Ectodermal cell (in vitro differentiated cells): ENCODE measurements at regions not wholly inside any gene's neighbourhood (a gene's known extent, or its start where the extent isn't known, plus 50 kb on each side); places are given as distances from the start of the nearest gene placed in this dataset.

Source experiments
- H3K27ac ChIP-seq: 2 replicates; pipeline ENCODE4 v1.7.0; 2013; ENCODE audit warnings: mild to moderate bottlenecking, low read depth, low read length; ENCODE audit not compliant: insufficient read depth, poor library complexity, severe bottlenecking
- H3K27me3 ChIP-seq: 2 replicates; pipeline ENCODE4 v1.7.0; 2013; ENCODE audit warnings: mild to moderate bottlenecking, low read length; ENCODE audit not compliant: insufficient read depth, control insufficient read depth, poor library complexity, severe bottlenecking
- H3K36me3 ChIP-seq: one replicate; pipeline ENCODE4 v1.7.0; 2013; ENCODE audit warnings: low read length; ENCODE audit not compliant: control insufficient read depth, insufficient read depth
- H3K4me1 ChIP-seq: one replicate; pipeline ENCODE4 v1.7.0; 2013; ENCODE audit warnings: low read length; ENCODE audit not compliant: control insufficient read depth, insufficient read depth
- H3K4me3 ChIP-seq: 2 replicates; pipeline ENCODE4 v1.7.0; 2013; ENCODE audit warnings: low read depth, low read length, control low read depth; ENCODE audit not compliant: insufficient read depth
- H3K9me3 ChIP-seq: 2 replicates; pipeline ENCODE4 v1.7.0; 2013; ENCODE audit warnings: mild to moderate bottlenecking, low read length, moderate library complexity; ENCODE audit not compliant: control insufficient read depth
- WGBS, 2 experiments: methylation state at CpG; one replicate each; pipeline ENCODE4 v1.1.7; 2013; ENCODE audit warnings: missing lambda C conversion rate in 2 of 2; 5-methylcytosine and 5-hydroxymethylcytosine counted together

GRCh38 chr3:87375231-87375682 lies 98.9 kb upstream of the POU1F1 start:
- Histone ChIP-seq H3K9me3 (no peaks in the 10 kb centered on the region), H3K36me3 (no peaks in the 10 kb centered on the region), H3K4me1 (no peaks in the 10 kb centered on the region), H3K27ac (no peak overlapping the region), H3K4me3 (no peak overlapping the region), H3K27me3 (no peaks in the 10 kb centered on the region)
- 96% methylated on average over 30 of the region's 30 CpGs for WGBS, 2 experiments

DNA sequence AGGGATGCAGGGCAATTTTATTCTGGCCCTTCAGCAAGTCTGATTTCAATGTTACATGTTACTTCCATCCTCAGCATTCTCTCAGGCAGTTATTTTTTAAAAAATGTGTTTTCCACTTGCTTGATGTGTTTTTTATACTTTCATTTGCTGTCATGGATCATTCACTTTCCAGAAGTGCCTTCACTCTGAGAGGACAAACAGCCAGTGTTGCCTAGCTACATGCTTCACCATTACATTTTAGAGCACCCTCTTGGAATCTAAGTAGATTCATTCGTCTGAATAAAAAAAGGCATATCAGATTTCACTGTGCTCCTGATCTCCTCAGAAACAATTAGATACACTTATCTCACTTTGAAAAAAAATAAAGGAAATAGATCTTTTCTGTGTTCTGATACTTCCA lies 93.6 kb upstream of the POU1F1 start:
- Histone ChIP-seq H3K4me3 (no peak overlapping the region), H3K27ac (no peak overlapping the region), H3K4me1 (no peaks in the 10 kb centered on the region), H3K9me3 (no peaks in the 10 kb centered on the region), H3K36me3 (no peaks in the 10 kb centered on the region), H3K27me3 (no peaks in the 10 kb centered on the region)
- 77 to 88% methylated on average over 1 of the region's 1 CpG for WGBS, 2 experiments

GRCh38 chr3:87367736-87368135 lies 91.4 kb upstream of the POU1F1 start:
- Histone ChIP-seq H3K36me3 (no peaks in the 10 kb centered on the region), H3K27ac (no peak overlapping the region), H3K4me3 (no peak overlapping the region), H3K4me1 (no peaks in the 10 kb centered on the region), H3K9me3 (no peaks in the 10 kb centered on the region), H3K27me3 (no peaks in the 10 kb centered on the region)
- WGBS, 2 experiments: 89 to 100% methylated on average over 1 of the region's 1 CpG

- no peaks in the 10 kb centered on the region for H3K9me3 ChIP-seq
- H3K4me3 ChIP-seq: no peak overlapping the region
- no peaks in the 10 kb centered on the region for H3K27me3 ChIP-seq
- H3K27ac ChIP-seq: no peak overlapping the region
- H3K36me3 ChIP-seq: no peaks in the 10 kb centered on the region
- no peaks in the 10 kb centered on the region for H3K4me1 ChIP-seq
- WGBS, 2 experiments: 100% methylated on average over 1 of the region's 2 CpGs; no CpG with 5 or more reads in 1 of the 2 experiments
Measured at GRCh38 chr3:87363721-87364120, 87.3 kb upstream of the POU1F1 start.

DNA sequence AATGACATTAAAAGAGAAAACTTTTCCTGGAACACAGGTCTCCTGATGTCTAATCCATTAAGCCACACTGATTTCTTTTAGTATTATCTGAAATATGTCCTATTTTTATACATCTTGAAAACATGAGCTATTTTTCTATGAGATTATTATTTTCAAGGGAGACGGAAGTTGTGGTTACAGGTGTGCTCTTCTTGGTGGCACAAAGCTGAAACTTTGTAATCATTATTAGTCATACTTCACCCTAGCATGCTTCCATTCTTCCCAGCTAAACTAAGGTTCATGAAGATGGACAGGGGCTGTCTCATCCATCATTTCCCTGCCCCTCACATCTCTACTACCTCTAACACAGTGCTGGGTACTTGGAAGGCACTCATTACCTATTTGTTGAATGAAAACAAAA lies 85.6 kb upstream of the POU1F1 start:
- no peak overlapping the region for H3K4me3 ChIP-seq
- H3K27me3 ChIP-seq: no peaks in the 10 kb centered on the region
- no peak overlapping the region for H3K27ac ChIP-seq
- H3K9me3 ChIP-seq: no peaks in the 10 kb centered on the region
- no peaks in the 10 kb centered on the region for H3K36me3 ChIP-seq
- 100% methylated on average over 1 of the region's 1 CpG; no CpG with 5 or more reads in 1 of the 2 experiments for WGBS, 2 experiments
- H3K4me1 ChIP-seq: no peaks in the 10 kb centered on the region

DNA sequence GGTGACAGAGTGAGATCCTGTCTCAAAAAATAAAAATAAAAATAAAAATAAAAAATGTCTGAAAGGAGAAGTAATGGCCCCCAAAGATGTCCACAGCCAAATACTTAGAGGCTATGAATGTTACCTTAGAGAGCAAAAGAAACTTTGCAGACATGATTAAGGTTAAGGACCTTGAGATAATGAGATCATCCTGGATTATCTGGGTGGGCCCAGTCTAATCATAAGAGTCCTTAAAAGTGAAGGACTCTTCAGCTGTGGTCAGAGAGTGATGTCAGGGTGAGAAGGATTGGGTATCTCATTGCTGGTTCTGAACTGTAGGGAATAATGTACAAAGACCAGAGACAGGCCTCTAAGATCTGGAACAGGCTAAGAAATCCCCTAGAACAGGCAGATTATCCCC lies 84.9 kb upstream of the POU1F1 start:
- H3K27ac ChIP-seq: no peak overlapping the region
- H3K4me3 ChIP-seq: no peak overlapping the region
- H3K4me1 ChIP-seq: no peaks in the 10 kb centered on the region
- H3K36me3 ChIP-seq: no peaks in the 10 kb centered on the region
- no peaks in the 10 kb centered on the region for H3K9me3 ChIP-seq
- H3K27me3 ChIP-seq: no peaks in the 10 kb centered on the region

- 95 to 98% methylated on average over 2 of the region's 2 CpGs for WGBS, 2 experiments
Measured at GRCh38 chr3:87359826-87360225, 83.4 kb upstream of the POU1F1 start.

DNA sequence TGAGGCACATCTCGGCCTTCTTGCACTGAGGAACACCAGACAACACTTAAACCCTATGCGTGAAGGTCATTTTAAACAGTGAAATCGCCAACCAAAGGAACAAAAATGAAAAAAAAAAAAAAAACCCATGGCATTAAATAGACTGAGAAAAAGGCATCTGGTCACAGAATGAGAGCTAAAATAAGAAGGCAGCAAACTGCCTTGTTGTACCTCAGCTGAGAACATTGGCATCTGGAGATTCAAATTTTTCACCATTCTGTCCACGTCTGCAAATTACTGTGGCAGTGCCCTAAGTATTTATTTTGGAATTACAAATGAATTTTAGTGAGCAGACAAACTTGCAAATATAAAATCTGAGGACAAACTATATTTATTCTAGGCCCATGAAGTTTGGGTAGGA lies 82.6 kb upstream of the POU1F1 start:
- Histone ChIP-seq H3K36me3 (no peaks in the 10 kb centered on the region), H3K4me3 (no peak overlapping the region), H3K9me3 (no peaks in the 10 kb centered on the region), H3K4me1 (no peaks in the 10 kb centered on the region), H3K27me3 (no peaks in the 10 kb centered on the region), H3K27ac (no peak overlapping the region)
- 92 to 96% methylated on average over 3 to 4 of the region's 4 CpGs for WGBS, 2 experiments

More at GRCh38 chr3:87359826-87360225, 83.4 kb upstream of the POU1F1 start:
- Histone ChIP-seq H3K4me3 (no peak overlapping the region), H3K9me3 (no peaks in the 10 kb centered on the region), H3K36me3 (no peaks in the 10 kb centered on the region), H3K4me1 (no peaks in the 10 kb centered on the region), H3K27me3 (no peaks in the 10 kb centered on the region), H3K27ac (no peak overlapping the region)

DNA sequence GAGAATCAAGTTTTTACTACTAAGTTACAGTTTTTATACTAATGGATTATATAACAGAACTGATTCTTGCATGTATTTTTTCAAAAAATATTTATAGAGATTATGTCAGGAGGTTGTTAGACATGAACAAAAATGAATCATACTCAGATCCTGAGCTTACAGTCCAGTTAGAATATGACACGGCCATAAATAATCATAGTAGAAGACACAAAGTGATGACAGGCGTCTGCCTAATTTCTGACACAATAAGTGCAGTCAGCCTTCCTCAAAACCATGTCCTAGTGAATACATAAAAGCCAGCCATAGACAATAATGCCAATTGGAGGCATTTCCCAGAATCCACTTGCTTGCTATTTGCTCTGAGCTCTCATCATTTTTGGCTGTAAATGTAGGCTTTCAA lies 81.7 kb upstream of the POU1F1 start:
- 92 to 96% methylated on average over 2 of the region's 2 CpGs for WGBS, 2 experiments

DNA sequence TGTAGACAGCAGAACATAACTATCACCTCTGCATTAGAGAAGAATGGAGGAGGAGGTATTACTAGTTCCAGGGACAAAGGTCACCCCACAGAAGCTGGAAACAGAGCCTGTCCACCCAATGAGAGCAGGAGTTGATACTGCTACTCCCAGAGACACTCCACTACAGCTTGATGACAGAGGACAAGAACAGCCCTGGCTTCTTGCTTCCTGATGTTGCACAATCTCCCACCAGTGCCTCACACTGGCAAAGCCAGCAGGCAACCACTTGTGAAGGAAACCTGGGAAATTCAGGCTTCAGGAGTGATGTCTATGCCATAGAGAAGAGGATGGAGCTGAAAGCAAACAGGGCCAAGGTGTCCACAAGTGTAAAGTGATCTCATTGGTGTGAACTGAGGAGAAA lies 78.0 kb upstream of the POU1F1 start:
- Histone ChIP-seq H3K9me3 (no peaks in the 10 kb centered on the region), H3K4me1 (no peaks in the 10 kb centered on the region), H3K4me3 (no peak overlapping the region), H3K36me3 (no peaks in the 10 kb centered on the region), H3K27me3 (no peaks in the 10 kb centered on the region), H3K27ac (no peak overlapping the region)

More for the DNA sequence above, 81.7 kb upstream of the POU1F1 start:
- Histone ChIP-seq H3K27me3 (no peaks in the 10 kb centered on the region), H3K36me3 (no peaks in the 10 kb centered on the region), H3K9me3 (no peaks in the 10 kb centered on the region), H3K27ac (no peak overlapping the region), H3K4me1 (no peaks in the 10 kb centered on the region), H3K4me3 (no peak overlapping the region)

DNA sequence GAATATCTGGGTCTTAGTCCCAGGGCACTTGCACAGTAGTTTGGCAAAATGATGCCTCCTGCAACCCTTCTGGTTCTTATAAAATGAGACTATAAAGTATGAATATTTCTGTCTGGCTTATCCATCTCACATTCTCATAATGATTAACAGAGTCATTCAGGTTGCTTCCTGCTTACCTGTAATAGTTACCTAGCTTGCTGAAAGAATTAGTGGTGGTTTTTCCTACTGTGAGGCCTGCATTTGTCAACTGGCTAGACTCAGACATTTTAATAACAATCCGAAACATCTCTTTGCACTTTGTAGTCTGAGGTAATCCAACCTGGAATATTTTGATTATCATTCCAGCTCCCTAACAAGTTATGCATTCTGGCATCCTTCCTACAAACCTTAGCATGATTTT lies 75.6 kb upstream of the POU1F1 start:
- 90 to 94% methylated on average over 1 of the region's 1 CpG for WGBS, 2 experiments
- Histone ChIP-seq H3K4me1 (no peaks in the 10 kb centered on the region), H3K27ac (no peak overlapping the region), H3K9me3 (no peaks in the 10 kb centered on the region), H3K36me3 (no peaks in the 10 kb centered on the region), H3K27me3 (no peaks in the 10 kb centered on the region), H3K4me3 (no peak overlapping the region)
